Heart left ventricle (tissue), 13 donors: ENCODE measurements at regions not wholly inside any gene's neighbourhood (a gene's known extent, or its start where the extent isn't known, plus 50 kb on each side); places are given as distances from the start of the nearest gene placed in this dataset.

Source experiments
- POLR2A ChIP-seq, 2 donors: fragments of 450-650 bp; IDR thresholded peaks; one replicate each; pipeline ENCODE4 v1.6.1; 2017; ENCODE audit warnings: antibody characterized with exemption in 2 of 2, mild to moderate bottlenecking in 2 of 2, moderate library complexity in 2 of 2
- TF ChIP-seq, protein P1 (sequence below), 12 donors: fragments of 200-600 bp; sonication (generic) in 4 of 12; IDR thresholded peaks; one replicate each; pipeline versions ENCODE4 v1.5.0 to v1.8.0; 2018 to 2022; ENCODE audit warnings: antibody characterized with exemption in 12 of 12, mild to moderate bottlenecking in 5 of 12
- donor health status: ischemic (EF 13 %, LVEDD 7.1; RV severe dilation, severe dysfunction).
- donor health status: DM: no; HTN: yes; CAD: no.
- donor health status: DM: no; HTN: no; CAD: no.
- donor health status: ischemic (EF 25% LVEDD 6.9; RV normal size, moderate dysfunction).
- donor health status: ischemic (EF 25% LVEDD 5.7; RV mildly dilated, moderate dysfunction).
- donor health status: ischemic (EF 35%, LVEDD 5.7; RV mildly dilated, moderate dysfunction).
- donor health status: nonischemic (EF 11% LVEDD 7.7; RV severe dilation, severe dysfunction).
- donor health status: DM: yes; HTN: yes; CAD: no.
- donor health status: PGD.
- donor health status: ischemic (EF 29% LVEDD 5.4; RV normal size, mild dysfunction).
- donor health status: nonischemic (EF 23%, LVEDD 6.1; RV moderate dilation, normal function).

DNA sequence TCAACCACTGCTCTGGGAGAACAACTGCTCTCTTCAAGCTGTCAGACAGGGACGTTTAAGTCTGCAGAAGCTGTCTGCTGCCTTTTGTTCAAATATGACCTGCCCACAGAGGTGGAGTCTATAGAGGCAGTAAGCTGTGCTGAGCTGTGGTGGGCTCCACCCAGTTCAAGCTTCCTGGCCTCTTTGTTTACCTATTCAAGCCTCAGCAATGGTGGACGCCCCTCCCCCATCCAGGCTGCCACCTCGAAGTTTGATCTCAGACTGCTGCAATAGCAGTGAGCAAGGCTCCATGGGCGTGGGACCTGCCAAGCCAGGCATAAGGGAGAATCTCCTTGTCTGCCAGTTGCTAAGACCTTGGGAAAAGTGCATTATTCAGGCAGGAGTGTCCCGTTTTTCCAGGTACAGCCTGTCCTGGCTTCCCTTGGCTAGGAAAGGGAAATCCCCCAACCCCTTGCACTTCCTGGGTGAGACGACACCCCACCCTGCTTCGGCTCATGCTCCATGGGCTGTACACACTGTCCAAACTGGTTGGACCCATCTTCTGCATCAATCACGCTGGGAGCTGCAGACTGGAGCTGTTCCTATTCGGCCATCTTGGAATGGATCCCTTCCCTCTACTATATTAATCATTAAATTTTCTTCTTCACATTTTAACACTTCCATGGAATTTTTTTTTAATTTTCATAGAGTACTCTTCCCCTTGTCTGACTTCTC lies 167.0 kb upstream of the UBE2E2 start:
- TF ChIP-seq, protein P1, sequence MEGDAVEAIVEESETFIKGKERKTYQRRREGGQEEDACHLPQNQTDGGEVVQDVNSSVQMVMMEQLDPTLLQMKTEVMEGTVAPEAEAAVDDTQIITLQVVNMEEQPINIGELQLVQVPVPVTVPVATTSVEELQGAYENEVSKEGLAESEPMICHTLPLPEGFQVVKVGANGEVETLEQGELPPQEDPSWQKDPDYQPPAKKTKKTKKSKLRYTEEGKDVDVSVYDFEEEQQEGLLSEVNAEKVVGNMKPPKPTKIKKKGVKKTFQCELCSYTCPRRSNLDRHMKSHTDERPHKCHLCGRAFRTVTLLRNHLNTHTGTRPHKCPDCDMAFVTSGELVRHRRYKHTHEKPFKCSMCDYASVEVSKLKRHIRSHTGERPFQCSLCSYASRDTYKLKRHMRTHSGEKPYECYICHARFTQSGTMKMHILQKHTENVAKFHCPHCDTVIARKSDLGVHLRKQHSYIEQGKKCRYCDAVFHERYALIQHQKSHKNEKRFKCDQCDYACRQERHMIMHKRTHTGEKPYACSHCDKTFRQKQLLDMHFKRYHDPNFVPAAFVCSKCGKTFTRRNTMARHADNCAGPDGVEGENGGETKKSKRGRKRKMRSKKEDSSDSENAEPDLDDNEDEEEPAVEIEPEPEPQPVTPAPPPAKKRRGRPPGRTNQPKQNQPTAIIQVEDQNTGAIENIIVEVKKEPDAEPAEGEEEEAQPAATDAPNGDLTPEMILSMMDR (IDR thresholded peaks at IDR 0.05), result no peak
- no peak for TF ChIP-seq POLR2A (IDR thresholded peaks at IDR 0.05)
